Type B pancreatic cell (in vitro differentiated cells): ENCODE measurements at regions not wholly inside any gene's neighbourhood (a gene's known extent, or its start where the extent isn't known, plus 50 kb on each side); places are given as distances from the start of the nearest gene placed in this dataset.

Experiments used
- DNase-seq: peaks from one replicate; pipeline ENCODE4 v3.0.0; 2021; ENCODE audit warnings: mixed read lengths; ENCODE audit not compliant: unreplicated experiment; ENCODE audit errors: extremely low spot score
- H3K27ac Mint-ChIP-seq: 2 replicates; pipeline ENCODE4 v1.8.0; 2021; ENCODE audit warnings: mild to moderate bottlenecking, mixed read lengths
- H3K27me3 Mint-ChIP-seq: 2 replicates; pipeline ENCODE4 v1.8.0; 2021; ENCODE audit warnings: mixed read lengths
- H3K36me3 Mint-ChIP-seq: 2 replicates; pipeline ENCODE4 v1.8.0; 2021; ENCODE audit warnings: mixed read lengths
- H3K4me1 Mint-ChIP-seq: one replicate; pipeline ENCODE4 v1.8.0; 2021; ENCODE audit warnings: mixed read lengths; ENCODE audit not compliant: unreplicated experiment
- H3K4me3 Mint-ChIP-seq: 2 replicates; pipeline ENCODE4 v1.8.0; 2021; ENCODE audit warnings: mild to moderate bottlenecking, mixed read lengths
- H3K9me3 Mint-ChIP-seq: 2 replicates; pipeline ENCODE4 v1.8.0; 2021; ENCODE audit warnings: mixed read lengths
- TF ChIP-seq, protein P1 (sequence below): fragments of 200-600 bp; sonication (generic); conservative IDR thresholded peaks from 2 replicates; pipeline ENCODE4 v1.5.0; 2021; ENCODE audit warnings: antibody characterized with exemption, mild to moderate bottlenecking

DNA sequence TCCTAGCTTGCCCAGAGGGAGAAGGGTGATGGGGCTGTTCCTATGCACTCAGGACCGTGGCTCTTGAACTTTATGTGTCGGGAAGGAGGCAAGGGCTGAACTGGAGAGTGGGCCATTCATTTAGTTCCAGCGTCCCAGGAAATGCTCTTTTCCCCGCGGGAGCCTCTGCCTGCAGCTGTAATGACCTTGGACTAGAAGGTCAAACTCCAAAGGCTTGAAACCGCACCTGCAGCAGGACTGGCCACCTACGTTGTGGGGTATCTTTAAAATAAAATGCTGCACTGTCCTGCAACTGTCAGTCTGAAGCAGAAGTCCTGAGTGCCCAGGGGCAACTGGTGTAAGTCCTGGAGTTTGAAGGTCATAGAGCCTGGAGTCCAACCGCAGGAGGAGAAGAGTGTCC is 61.5 kb upstream of the LSM6 start:
- Mint-ChIP-seq H3K4me3 (no peak overlapping the region), H3K4me1 (no peaks in the 10 kb centered on the region)

DNA sequence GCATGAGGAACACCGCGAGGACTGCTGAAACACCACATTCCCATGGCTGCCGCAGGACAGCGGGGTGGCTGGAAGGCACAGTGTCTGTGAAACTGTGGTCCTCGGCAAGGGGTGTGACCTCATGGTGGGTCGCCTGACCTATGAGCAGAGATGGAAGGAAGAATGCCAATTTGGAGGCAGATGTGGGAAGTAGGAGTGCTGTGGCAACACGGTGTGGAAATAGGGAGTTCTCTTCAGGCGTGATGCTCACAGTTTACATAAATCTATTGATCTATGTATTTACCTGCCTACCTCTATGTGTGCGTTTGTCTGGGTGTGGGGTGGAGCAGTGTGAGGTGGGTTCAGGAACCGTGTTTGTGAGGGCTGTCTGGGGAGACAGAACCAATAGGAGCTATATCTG is 62.3 kb upstream of the LSM6 start:
- Mint-ChIP-seq H3K9me3 (peaks cover 3% of the 10 kb centered on the region), H3K36me3 (no peaks in the 10 kb centered on the region), H3K4me1 (no peaks in the 10 kb centered on the region), H3K4me3 (no peak overlapping the region), H3K27ac (no peak overlapping the region), H3K27me3 (peaks cover 13% of the 10 kb centered on the region)
- TF ChIP-seq, protein P1, sequence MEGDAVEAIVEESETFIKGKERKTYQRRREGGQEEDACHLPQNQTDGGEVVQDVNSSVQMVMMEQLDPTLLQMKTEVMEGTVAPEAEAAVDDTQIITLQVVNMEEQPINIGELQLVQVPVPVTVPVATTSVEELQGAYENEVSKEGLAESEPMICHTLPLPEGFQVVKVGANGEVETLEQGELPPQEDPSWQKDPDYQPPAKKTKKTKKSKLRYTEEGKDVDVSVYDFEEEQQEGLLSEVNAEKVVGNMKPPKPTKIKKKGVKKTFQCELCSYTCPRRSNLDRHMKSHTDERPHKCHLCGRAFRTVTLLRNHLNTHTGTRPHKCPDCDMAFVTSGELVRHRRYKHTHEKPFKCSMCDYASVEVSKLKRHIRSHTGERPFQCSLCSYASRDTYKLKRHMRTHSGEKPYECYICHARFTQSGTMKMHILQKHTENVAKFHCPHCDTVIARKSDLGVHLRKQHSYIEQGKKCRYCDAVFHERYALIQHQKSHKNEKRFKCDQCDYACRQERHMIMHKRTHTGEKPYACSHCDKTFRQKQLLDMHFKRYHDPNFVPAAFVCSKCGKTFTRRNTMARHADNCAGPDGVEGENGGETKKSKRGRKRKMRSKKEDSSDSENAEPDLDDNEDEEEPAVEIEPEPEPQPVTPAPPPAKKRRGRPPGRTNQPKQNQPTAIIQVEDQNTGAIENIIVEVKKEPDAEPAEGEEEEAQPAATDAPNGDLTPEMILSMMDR, result no peak
- DNase-seq, result no peak

More for the DNA sequence above, 61.5 kb upstream of the LSM6 start:
- peaks cover 13% of the 10 kb centered on the region for H3K27me3 Mint-ChIP-seq
- no peaks in the 10 kb centered on the region for H3K36me3 Mint-ChIP-seq
- no peak overlapping the region for H3K27ac Mint-ChIP-seq
- no peak for DNase-seq
- H3K9me3 Mint-ChIP-seq, result peaks cover 3% of the 10 kb centered on the region
- TF ChIP-seq, protein P1, result no peak

- TF ChIP-seq, protein P1, result no peak
- Mint-ChIP-seq H3K4me1 (no peaks in the 10 kb centered on the region), H3K4me3 (no peak overlapping the region), H3K27me3 (peaks cover 13% of the 10 kb centered on the region), H3K9me3 (peaks cover 3% of the 10 kb centered on the region), H3K36me3 (no peaks in the 10 kb centered on the region), H3K27ac (no peak overlapping the region)
- no peak for DNase-seq
These were observed 63.1 kb upstream of the LSM6 start for GRCh38 chr4:146112389-146112788.

GRCh38 chr4:146110871-146111485 is 64.5 kb upstream of the LSM6 start:
- no peak for DNase-seq
- no peaks in the 10 kb centered on the region for H3K4me1 Mint-ChIP-seq
- peaks cover 11% of the 10 kb centered on the region for H3K27me3 Mint-ChIP-seq
- H3K4me3 Mint-ChIP-seq, result no peak overlapping the region
- no peak overlapping the region for H3K27ac Mint-ChIP-seq
- TF ChIP-seq, protein P1, result no peak
- no peaks in the 10 kb centered on the region for H3K9me3 Mint-ChIP-seq
- no peaks in the 10 kb centered on the region for H3K36me3 Mint-ChIP-seq

DNA sequence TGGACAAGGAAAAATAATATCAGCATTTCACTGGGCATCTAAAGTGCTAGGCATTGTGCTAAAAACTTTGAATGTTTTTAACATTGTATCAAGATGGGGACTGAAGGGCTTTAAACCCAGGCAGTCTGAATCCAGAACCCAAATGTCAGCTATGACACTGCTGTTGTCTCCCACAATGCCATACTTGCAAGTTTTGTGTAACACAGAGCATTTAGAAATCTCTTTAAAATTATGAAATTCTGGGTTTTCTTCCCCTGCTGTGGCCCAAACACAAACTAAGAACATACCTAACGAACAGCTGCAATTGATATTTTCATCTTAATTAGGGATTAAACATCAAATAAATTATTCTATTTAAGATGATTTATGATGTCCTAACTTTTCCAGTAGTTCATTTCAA is 66.8 kb upstream of the LSM6 start:
- no peak for DNase-seq
- H3K9me3 Mint-ChIP-seq, result no peaks in the 10 kb centered on the region

More for the DNA sequence above, 66.8 kb upstream of the LSM6 start:
- Mint-ChIP-seq H3K27ac (no peak overlapping the region), H3K36me3 (no peaks in the 10 kb centered on the region), H3K27me3 (peaks cover 6% of the 10 kb centered on the region), H3K4me1 (no peaks in the 10 kb centered on the region), H3K4me3 (no peak overlapping the region)
- TF ChIP-seq, protein P1, result no peak
